DMS153 treated with DMSO at 0.1 percent for 48 hours (cell line): ENCODE measurements at regions not wholly inside any gene's neighbourhood (a gene's known extent, or its start where the extent isn't known, plus 50 kb on each side); places are given as distances from the start of the nearest gene placed in this dataset.
A peak's percentile ranks its signal among the peaks of the same experiment; 100 is the strongest.

Experiments used
- DNase-seq: peaks from one replicate; lab custom pipeline; 2025; ENCODE audit not compliant: unreplicated experiment; lab: John Stamatoyannopoulos, UW

DNA sequence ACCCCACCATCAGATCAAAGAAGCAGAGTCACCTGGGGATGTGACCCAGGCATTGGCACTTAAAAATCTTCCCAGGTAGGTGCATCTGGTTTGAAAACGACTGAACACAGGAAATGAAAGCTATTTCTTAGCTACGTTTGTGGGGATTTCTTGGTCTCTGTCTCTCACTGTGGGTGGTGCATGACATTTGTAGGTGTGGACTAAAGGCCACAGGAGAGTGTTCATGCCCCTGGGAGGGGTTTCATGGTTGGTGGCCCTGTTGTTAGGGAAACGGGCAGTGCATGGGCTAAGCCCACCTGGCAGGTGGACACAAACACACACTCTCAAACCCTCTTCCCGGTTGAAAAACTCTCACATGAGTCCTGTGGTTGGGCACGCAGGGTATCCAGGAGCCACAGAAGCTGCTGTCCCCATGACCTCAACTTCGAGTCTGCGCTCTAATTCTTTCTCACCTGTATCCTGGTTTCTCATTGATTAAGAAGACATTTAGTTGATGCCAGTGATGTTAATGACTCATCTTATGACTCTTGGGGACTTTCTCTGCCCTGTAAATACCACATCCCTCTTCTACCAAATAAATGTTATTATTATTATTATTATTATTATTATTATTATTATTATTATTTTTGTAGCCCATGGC lies 119.4 kb downstream of the MRPS6 start:
- no peak for DNase-seq

DNA sequence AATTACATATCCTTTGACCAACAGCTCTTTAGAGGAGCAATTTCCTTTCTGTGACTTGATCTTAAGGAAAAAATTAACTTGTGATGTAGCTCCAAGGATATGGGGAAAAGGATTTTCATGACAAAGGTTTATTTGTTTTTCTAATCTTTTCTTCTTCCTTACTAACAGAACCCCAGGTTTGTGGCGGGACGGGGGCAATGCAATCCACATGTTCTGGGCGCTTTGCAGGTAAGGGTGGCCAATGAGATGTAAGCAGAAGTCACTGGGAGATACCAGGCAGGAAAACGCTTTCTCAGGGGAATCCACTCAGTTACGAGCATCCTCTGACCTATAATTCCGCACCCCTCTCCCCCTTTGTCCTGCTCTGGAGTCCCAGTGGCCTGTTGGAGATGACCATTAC lies 122.0 kb downstream of the MRPS6 start:
- no peak for DNase-seq

DNA sequence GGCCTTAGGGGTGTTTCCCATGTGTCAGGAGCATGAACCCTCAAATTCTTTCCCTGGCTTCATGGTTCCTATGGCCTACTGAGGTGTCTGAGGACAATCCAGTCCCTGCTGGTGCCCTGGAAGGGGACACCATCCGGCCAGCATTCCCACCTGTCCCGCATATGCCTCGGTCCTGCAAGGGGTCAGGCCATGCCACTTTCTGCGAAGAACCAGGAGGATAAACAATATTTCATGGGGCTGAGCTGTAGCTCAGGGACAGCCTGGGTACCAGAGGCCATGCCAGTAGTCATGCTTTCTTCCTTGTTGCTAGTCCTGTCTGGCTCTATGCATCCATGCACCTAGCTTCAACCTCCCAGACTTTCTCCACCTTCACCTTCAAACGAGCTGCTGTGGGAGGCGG lies 123.6 kb downstream of the MRPS6 start:
- DNase-seq, result no peak

DNA sequence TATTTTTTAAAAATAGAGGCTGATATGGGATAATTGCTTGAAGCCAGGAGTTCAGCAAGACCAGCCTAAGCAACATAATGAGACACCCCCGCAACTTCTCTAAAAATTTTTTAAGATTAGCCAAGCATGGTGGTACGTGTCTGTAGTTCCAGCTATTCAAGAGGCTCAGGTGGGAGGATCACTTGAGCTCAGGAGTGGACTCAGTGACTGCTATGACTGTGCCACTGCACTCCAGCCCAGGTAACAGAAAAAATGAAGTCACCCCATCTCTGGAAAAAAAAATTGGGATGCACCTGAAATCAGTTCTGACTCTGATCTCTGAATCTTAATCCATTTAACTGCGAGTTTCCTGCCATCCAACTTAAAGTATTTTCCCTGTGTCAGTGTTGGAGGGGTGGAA lies 124.2 kb downstream of the MRPS6 start:
- no peak for DNase-seq

DNA sequence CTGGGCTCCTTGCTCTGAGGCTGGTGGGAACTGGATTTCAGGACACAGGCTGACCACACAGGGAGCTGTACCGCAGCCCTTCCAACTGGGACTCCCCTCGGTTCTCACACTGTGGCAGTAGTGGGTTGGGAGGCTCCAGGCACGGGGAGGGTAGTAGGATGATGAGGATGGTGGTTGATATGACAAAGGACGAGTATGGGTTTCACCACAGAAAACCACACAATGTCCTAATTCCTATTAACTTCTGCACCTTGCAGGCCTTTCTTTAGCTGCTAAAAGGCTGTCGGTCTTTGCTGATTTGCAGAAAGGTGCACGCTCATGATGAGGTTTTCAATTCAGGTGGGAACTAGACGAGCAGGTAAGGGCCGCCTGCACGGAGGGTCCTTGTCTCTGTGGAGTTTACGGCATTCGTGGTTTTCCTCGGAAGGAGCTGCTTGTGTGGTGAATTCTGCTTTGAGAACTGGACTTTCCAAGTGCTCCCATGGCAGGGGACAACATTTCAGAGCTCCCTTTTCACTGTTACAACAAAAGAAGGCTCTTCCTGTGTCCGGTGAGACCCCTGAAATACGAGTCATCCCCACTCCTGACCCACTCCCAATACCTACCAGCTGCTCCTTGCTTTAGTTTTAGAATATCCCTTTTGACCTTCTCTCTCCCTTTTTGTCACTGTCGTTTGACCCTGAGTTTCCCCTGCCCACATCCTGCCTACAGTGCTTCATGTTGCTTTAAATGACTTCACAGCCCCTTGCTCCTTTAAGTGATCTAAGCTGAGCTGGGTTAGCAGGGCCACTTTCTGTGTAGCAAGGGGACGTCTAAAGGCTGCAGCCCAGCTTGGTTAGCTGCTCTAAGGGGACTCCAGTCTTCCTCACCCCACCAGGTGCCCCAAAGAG lies 125.1 kb downstream of the MRPS6 start:
- no peak for DNase-seq

DNA sequence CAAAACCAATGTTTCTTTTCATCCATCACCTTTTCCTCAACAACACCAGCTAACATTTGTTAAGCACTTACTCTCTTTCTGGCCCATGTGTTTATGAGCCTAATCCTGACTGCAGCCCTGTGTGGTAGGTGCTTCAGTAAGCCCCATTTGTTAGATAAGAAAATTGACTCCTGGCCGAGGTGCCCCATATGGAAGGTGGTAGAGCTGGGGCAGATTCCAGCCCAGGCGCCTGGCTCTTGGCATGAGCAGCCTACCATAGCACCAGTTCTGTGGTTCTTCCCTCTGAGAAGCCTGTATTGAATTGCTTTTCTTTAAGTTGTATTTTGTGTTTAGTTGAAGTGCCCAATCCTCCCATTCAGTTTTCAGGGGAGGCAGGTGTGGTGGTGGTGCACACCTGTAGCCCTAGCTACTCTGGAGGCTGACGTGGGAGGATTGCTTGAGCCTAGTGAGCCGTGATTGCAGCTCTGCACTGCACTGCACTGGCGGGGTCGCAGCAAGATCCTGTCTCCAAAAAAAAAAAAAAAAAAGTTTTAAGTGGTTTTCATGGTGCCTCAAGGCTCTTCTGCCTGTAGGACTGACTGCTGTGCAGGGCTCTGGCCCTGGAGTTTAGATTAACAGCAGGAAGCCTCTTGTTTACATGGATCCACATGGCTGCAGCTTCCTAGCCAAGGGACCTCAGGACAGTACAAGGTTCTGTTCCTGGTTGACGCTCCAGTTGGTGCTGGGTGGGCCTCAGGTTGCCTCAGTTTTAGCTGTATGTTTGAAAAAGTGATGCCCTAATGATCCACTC lies 125.9 kb downstream of the MRPS6 start:
- no peak for DNase-seq

DNA sequence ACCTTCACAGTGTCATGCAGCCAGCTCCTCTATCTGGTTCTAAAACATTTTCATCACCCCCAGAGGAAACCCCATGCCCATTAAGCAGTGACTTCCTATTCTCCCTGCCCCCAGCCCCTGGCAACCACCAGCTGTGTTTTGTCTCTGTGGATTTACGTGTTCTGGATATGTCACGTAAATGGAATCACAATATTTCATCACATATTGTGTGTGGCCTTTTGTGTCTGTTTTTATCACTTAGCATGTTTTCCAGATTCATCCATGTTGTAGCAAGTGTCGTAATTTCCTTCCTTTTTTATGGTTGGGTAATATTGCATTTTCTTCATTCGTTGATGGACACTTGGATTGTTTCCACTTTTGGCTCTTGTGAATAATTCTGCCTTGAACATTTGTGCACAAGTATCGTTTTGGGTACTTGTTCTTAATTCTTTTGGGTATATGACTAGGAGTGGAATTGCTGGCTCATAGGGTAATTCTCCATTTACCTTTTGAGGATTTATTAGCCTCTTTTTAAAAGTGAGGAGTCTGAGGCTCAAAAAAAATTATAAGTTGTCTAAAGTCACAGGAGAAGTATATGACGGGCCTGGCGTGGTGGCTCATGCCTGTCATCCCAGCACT lies 127.0 kb downstream of the MRPS6 start:
- DNase-seq, result no peak

DNA sequence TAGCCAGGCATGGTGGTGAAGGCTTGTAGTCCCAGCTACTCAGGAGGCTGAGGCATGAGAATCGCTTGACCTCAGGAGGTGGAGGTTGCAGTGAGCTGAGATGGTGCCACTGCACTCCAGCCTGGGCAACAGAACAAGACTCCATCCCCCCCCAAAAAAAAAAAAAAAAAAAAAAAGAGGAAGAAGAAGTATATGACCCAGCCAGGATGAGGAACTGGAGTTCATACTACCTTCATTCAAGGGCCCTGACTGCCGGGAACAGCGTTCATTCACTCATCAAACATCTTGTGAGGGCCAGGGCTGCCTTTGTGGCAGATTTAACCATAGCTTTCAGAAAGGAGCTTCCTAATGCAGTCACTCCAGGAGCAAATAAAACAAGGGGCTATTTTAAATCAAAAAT lies 127.6 kb downstream of the MRPS6 start:
- DNase-seq, result no peak

DNA sequence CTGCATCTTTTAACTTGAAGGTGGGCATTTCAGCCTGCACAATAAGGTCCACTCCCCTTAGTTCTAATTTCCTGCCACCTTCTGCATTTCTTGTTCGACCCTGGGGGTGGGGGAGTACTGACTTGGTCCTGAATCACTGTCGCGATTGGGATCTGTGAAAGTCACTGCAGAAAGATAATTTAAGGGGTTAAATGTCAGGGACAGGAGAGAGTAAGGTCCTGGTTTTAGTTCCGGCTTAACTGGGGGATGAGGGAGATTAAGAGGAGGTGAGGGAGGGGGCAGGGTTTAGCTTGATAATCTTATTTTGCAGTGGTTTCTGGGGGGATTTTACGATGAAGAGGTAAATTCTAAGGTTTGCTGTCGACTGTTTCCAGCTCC lies 128.1 kb downstream of the MRPS6 start:
- no peak for DNase-seq

DNA sequence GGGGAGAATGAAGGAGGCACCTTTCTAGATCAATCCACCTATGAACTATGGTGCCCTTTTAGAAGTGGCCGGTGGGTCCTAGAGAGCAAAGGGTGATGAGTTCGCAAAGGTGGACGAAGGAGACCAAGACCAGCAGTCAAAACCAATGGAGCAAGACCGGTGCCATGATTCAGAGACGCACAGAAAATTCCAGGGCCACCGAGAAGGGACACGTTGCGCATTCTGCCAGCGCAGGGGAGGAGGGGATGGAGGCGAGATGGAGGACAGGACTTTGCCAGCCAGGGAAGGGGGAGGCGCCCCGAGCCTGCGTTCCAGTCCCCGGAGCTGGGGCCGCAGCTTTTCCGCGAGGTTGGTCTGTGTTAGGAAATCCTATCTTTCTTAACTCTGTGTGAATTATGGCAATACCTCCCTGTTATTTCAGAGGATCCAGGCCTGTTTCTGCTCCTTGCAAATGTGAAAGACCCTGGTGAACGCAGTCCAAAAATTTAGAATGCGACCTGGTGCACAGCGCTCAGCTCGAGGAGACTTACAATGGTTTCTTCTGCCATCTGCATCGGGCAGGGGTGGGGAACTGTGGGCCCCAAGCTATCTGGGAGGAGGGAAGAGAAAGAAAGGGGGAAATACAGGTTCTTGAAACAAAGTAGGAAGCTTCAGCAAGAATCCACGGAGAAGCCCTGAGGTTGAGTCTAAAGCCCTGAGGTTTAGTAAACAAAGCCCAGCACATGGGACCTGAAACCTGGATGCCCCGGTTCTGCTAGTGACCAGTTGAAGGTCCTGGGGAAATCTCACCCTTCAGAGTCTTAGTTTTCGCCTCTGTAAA lies 129.4 kb downstream of the MRPS6 start:
- DNase-seq, result peak; percentile 13

DNA sequence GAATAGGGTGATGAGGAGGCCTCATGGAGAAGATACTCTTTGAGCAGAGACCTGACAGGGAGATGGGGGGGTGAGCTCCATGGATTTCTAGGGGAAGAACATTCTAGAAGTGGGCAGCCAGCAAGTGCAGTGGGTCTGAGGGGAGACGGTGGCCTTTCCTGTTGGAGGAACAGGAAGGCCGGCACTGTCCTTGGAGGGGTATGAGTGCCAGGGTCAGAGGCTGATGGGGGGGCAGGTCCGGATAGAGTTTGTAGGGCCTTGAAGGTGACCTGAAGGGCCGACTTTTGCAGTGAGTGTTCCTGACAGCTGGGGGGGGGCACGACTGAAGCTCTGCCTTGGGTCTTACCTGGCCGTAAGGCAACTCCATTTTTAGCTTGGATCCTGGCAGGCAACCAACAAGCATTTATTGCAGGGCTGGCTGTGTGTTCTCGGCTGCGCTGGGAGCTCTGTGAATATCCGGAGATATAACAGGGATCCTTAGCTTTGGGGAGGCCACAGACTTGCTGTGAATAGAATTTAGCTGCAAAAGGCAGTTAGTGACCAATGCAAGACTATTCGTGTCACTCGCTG lies 130.6 kb downstream of the MRPS6 start:
- no peak for DNase-seq

DNA sequence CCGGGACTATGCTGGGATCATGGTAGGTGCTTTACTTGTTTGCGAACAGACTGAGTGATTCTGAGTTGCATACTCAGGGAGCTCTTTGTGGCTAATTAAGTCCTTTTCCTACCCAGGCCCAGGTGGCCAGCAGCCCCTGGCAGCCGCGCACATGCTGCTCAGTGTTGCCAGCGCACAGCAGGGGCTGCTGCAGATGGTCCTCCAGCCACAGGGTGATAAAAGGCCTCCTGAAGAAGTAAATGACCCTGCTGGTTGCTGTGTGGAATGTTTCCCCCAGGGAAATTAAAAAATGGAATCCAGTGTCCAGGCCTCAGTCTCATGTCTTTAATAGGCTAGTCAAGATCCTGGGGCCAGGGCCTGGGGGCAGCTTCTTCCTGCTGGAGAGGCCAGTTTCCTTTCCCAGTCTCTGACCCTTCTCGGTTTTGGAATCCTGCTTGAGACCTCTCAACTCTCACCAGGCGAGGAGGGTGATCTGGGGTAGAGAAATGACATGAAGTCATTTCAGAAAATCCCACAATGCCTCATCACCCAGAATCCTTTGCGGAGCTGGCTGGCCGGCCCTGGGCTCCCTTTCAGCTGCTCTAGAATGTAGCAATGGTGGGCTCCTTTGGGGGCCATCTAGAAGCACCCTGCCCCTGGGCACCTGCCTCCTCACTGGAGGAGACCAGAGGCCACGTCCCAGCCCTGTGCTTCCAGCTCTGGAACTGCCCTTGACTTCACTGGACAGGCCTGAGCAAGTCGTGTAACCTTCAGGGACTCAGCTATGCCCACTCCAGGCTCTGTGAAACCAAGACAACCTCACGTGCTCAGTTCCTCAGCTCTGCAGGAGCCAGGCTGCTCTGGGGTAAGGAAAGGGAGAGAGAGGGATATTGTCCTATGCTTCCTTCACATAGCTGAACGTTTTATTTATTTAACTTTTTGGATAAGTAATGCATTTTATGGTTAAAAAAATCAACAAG lies 131.4 kb downstream of the MRPS6 start:
- peak; percentile 5 for DNase-seq

DNA sequence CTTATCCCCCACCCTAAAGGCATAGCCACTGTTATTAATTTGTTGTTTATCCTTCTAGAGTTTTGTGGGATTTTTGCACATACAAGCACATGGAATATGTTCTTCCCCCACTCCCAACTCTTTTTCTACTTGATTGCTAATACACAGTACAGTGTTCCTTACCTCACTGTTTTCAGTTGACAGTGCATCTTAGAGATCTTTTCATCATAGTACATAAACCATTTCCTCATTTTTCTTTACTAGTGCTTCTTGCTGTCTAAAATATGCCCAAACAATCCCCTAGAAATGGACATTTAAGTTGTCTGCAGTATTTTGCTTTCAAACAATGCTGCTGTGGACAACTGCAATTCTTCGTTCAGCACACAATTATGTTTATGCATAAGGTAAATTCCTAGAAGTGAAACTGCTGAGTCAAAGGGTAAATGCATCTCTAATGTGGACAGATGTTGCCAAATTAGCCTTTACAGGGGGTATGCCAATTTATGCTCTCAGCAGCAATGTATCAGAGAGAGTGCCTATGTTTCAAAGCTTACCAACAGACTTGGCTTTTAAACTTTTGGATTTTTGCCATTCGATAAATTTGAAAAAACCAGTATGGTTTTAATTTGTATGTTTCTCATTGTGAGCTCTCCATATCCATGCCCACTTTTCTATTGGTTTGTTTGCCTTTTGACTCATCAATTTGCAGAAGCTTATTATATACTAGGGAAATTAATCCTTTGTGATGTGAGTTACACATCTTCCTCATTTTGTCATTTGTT lies 132.6 kb downstream of the MRPS6 start:
- no peak for DNase-seq

DNA sequence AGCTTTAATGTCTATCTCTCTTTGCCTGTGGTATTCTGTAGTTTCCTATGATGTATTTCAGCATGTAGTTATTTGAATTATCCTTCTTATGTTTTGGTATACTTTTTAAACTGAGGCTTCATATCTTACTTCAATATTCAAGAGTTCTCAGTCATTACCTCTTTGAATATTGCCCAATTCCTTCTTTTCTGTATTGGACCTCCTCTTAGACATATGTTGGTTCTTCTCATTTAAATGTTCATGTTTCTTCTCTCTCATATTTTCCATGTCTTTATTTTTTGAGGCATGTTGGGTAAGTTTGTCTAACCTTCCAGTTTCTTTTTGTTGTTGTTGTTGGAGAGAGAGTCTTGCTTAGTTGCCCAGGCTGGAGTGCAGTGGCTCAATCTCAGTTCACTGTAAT lies 140.6 kb downstream of the MRPS6 start:
- no peak for DNase-seq

DNA sequence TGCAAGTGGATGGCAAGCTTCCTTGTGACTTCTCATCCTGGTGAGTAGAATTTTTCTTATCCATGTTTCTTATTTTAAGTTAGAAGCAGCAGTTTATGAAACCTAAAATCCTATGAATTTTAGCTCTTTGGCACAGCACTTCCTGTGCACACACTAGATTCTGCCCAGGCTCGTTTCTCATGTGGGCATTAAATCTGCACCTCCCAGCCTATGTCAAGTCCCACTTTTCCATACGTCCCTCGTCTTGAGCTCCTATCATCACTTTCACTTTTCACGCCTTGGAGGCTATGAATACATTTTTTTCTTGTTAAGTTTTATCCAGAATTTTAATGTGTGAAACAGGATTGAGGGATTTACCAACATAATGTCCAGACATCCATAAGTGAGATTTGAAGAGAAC lies 142.1 kb downstream of the MRPS6 start:
- DNase-seq, result no peak

DNA sequence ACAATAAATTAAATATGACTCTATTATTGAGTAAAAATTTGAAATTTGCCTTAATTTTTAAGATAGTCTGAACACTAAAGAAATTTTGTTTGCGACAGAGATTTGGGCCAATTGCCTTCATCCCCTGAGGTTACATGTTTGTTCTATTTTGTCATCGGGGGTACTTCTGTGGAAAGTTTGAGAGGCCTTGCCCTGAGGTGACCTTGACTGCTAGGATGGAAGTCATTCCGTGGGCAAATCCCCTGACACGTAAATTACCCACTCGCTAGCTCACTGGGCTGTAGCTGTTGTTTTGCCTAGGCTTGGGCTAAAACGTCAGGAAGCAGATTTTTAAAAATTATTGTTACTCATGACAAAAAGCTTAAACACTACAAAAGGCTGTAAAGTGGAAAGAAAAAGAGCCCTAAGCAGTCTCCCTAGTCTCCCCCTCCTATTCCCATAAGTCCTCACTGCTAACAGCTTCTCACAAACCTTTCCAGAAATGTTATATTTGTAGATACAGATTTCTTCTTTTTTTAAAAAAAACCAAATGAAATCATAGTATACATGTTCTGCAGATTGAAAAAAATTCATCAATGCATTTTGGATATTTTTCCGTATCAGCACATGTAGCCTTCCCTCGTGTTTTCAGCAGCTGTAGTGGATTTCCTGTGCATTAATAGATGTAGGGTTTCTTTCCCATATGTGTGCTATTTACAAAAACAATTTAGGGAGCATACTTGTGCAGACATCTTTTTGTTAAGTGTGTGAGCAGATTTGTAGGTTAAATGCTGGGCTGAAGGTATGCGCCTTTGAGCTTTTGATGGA lies 142.7 kb downstream of the MRPS6 start:
- no peak for DNase-seq

DNA sequence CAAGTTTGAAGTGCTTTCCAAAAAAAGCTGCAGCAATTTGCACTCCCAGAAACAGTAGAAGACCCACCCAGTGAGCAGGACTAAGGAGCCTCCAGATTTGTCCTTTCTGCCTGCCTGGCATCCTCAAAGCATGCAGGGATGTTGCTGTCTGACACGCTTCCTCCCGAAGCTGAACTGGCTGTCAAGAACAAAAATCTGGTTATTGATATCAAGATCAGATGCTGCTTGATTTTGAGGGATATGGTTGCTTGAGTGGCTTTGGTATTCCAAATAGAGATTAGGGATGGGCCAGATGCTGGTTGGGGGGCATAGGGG lies 143.3 kb downstream of the MRPS6 start:
- no peak for DNase-seq

DNA sequence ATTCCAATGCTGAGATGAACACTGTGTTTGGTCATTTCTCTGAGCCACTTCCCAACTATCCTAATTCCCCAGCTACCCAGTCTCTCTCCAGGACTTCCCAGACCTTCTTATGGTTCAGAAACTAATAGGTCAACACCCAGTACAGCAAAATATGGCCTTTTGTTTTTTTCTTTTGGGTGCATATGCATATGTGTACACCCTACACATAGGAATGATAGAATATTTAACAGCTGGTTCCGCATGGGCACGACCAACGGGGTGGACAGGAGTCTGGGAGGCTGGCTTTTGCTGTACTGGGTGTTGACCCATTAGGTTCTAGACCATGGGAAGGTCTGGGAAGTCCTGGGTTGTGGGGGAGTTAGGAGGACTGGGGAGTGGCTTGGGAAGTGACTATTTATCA lies 143.9 kb downstream of the MRPS6 start:
- DNase-seq, result no peak
